SH-SY5Y (cell line): ENCODE measurements at regions not wholly inside any gene's neighbourhood (a gene's known extent, or its start where the extent isn't known, plus 50 kb on each side); places are given as distances from the start of the nearest gene placed in this dataset.

Experiments
- GATA2 ChIP-seq: IDR thresholded peaks from 2 replicates; pipeline ENCODE4 v1.6.1; 2011; ENCODE audit warnings: mild to moderate bottlenecking, low read depth, low read length
- GATA3 ChIP-seq: IDR thresholded peaks from 2 replicates; pipeline ENCODE4 v1.6.1; 2011; ENCODE audit warnings: low read depth, mild to moderate bottlenecking, low read length, moderate library complexity

GRCh38 chr14:36373982-36374673, 53.7 kb upstream of the MBIP start:
- TF ChIP-seq GATA3, result no peak
- peak; percentile 25; the same call in 1 of the 2 replicates for TF ChIP-seq GATA2
